ENCODE measurements at regions not wholly inside any gene's neighbourhood (a gene's known extent, or its start where the extent isn't known, plus 50 kb on each side); places are given as distances from the start of the nearest gene placed in this dataset.

DNA sequence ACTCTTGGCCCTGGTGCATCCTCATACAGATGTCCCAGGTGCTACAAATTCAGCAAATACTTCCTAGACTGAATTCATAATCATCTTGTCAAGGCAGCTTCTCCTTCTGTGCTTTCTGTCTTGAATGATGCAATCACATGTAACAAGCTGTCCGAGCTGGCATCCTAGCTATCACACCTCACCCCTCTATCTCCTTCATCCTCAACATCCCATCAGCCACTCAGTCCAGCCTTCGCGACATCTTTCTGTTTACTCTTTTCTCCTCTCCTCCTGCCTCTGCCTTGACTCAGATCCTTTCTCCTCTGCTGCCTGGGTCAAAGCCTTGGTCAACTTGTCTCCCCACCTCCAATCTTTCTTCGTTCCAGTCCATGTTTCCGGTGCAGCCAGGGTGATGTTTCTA is 240.4 kb upstream of the CELF2 start (continued):
- TF ChIP-seq HOXA7 (CRISPR knock-in tag; IDR thresholded peaks at IDR 0.05) = no peak
- TF ChIP-seq EHF (CRISPR knock-in tag; IDR thresholded peaks at IDR 0.05) = no peak

DNA sequence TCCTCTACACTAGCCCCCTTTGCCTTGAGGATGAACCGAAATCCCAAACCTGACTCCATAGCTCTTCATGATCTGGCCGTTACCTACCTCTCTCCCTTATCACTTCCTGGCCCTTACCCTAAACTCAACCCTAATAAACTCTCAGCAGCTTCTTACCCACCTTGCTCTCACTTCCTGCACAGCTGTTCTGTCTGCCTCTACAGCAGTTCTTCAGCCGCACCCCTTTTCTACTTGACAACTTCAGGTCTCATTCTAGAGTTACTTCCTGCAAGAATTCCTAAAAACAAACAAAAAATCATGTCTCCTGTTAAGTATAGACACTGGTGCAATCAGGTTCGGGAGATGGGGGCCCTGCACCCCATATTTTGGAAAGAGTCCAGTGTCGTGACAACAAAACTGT is 239.9 kb upstream of the CELF2 start:
- Histone ChIP-seq H3K4me2 (no peak overlapping the region), H3K4me1 (no peaks in the 10 kb centered on the region), H3K27ac (no peak overlapping the region), H3K4me3 (no peak overlapping the region), H3K9me3 (0 out of 3 replicates have a peak, but pooled peaks cover 3% of the 10 kb centered on the region)
- FAIRE-seq (no peak), DNase-seq (ENCODE audit: low read depth in 1 of 2, low spot score in 1 of 2) (no peak), ATAC-seq (no peak)
- TF ChIP-seq, protein P1, sequence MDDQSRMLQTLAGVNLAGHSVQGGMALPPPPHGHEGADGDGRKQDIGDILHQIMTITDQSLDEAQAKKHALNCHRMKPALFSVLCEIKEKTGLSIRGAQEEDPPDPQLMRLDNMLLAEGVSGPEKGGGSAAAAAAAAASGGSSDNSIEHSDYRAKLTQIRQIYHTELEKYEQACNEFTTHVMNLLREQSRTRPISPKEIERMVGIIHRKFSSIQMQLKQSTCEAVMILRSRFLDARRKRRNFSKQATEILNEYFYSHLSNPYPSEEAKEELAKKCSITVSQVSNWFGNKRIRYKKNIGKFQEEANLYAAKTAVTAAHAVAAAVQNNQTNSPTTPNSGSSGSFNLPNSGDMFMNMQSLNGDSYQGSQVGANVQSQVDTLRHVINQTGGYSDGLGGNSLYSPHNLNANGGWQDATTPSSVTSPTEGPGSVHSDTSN (IDR thresholded peaks at IDR 0.05) = no peak
- TF ChIP-seq FOSL2 (IDR thresholded peaks at IDR 0.05) = no peak
- TF ChIP-seq FOSL2 (CRISPR knock-in tag; IDR thresholded peaks at IDR 0.05) = no peak
- POLR2A ChIA-PET = no interaction called here
- WGBS (ENCODE audit: missing lambda C conversion rate) = 26% methylated on average over 5 of the region's 5 CpGs
- CTCF ChIA-PET = no interaction called here

DNA sequence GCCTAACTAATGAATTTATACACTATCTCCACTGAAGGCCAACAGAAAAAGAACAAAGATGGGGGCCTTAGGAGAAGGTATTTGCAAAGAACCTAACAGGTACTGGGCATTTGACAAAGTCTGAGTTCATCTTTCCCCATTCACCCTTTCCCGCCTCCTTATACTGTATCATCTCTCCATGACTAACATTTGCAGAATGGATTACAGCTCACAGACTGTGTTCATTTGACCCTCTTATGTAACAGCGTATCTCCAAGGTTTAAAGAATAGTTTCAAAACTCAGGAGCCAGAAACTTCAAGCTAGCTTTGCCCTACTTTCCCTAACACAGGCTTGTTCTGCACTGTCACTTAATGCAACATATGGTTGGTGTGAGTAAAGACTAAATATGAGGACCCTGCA is 238.7 kb upstream of the CELF2 start:
- ChIA-PET CTCF (no interaction called here), POLR2A (no interaction called here)
- Histone ChIP-seq H3K4me2 (no peak overlapping the region), H3K4me3 (no peak overlapping the region), H3K9me3 (0 out of 3 replicates have a peak, but pooled peaks cover 3% of the 10 kb centered on the region), H3K27ac (no peak overlapping the region), H3K4me1 (no peaks in the 10 kb centered on the region)
- no peak for DNase-seq (ENCODE audit: low read depth in 1 of 2, low spot score in 1 of 2)
- no peak for ATAC-seq
- 51% methylated on average over 2 of the region's 2 CpGs for WGBS (ENCODE audit: missing lambda C conversion rate)
- no peak for FAIRE-seq
- TF ChIP-seq, protein P2, sequence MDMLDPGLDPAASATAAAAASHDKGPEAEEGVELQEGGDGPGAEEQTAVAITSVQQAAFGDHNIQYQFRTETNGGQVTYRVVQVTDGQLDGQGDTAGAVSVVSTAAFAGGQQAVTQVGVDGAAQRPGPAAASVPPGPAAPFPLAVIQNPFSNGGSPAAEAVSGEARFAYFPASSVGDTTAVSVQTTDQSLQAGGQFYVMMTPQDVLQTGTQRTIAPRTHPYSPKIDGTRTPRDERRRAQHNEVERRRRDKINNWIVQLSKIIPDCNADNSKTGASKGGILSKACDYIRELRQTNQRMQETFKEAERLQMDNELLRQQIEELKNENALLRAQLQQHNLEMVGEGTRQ (IDR thresholded peaks at IDR 0.05) = no peak
- TF ChIP-seq PHF8 (IDR thresholded peaks at IDR 0.05; ENCODE audit: borderline replicate concordance, low read depth) (no peak), BHLHE40 (IDR thresholded peaks at IDR 0.05; ENCODE audit: low read depth, low read length) (no peak), NFE2L2 (conservative IDR thresholded peaks at IDR 0.05; ENCODE audit: low read length) (no peak), KDM5A (IDR thresholded peaks at IDR 0.05) (no peak), POLR2A (IDR thresholded peaks at IDR 0.05; ENCODE audit: low read length) (no peak), CEBPB (IDR thresholded peaks at IDR 0.05) (no peak), MAFK (IDR thresholded peaks at IDR 0.05; ENCODE audit: partially characterized antibody) (no peak), ZC3H11A (IDR thresholded peaks at IDR 0.05) (no peak)
- TF ChIP-seq, protein P3, sequence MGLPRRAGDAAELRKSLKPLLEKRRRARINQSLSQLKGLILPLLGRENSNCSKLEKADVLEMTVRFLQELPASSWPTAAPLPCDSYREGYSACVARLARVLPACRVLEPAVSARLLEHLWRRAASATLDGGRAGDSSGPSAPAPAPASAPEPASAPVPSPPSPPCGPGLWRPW (IDR thresholded peaks at IDR 0.05) = no peak
- TF ChIP-seq, protein P4, sequence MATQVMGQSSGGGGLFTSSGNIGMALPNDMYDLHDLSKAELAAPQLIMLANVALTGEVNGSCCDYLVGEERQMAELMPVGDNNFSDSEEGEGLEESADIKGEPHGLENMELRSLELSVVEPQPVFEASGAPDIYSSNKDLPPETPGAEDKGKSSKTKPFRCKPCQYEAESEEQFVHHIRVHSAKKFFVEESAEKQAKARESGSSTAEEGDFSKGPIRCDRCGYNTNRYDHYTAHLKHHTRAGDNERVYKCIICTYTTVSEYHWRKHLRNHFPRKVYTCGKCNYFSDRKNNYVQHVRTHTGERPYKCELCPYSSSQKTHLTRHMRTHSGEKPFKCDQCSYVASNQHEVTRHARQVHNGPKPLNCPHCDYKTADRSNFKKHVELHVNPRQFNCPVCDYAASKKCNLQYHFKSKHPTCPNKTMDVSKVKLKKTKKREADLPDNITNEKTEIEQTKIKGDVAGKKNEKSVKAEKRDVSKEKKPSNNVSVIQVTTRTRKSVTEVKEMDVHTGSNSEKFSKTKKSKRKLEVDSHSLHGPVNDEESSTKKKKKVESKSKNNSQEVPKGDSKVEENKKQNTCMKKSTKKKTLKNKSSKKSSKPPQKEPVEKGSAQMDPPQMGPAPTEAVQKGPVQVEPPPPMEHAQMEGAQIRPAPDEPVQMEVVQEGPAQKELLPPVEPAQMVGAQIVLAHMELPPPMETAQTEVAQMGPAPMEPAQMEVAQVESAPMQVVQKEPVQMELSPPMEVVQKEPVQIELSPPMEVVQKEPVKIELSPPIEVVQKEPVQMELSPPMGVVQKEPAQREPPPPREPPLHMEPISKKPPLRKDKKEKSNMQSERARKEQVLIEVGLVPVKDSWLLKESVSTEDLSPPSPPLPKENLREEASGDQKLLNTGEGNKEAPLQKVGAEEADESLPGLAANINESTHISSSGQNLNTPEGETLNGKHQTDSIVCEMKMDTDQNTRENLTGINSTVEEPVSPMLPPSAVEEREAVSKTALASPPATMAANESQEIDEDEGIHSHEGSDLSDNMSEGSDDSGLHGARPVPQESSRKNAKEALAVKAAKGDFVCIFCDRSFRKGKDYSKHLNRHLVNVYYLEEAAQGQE (IDR thresholded peaks at IDR 0.05) = no peak

DNA sequence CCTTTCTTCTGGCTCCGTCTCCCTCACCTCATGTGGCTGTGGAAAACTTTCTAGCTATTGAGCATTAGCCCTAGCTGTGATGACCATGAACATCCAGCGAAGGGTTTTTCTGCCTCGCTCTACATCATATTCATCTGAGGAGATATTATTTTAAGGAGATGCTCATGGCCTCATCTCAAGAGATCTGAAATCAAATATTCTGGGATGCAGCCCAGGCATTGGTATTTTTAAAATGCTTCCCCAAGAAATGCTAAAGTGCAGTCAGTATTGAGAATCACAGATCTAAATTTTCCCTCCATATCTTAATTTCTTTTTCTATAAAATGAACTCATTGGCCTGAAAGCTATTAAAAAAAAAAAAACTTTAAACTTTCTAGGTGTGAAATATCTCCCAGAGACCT is 238.2 kb upstream of the CELF2 start:
- ChIA-PET POLR2A (no interaction called here), CTCF (interaction anchor here (0.6 kb wide), 1 partner anchor 39 kb away, joined by 3 read pairs; no protein-coding TSS in a partner anchor)
- no peak overlapping the region for H3K4me2 ChIP-seq
- no peak overlapping the region for H3K27ac ChIP-seq
- TF ChIP-seq RNF2 (IDR thresholded peaks at IDR 0.05; ENCODE audit: borderline replicate concordance, low read depth) = no peak
- no peak for TF ChIP-seq NR3C1 (IDR thresholded peaks at IDR 0.05)
- no peak for TF ChIP-seq CEBPB (IDR thresholded peaks at IDR 0.05)
- H3K4me3 ChIP-seq = no peak overlapping the region
- H3K4me1 ChIP-seq = no peaks in the 10 kb centered on the region
- FAIRE-seq (no peak), ATAC-seq (no peak), DNase-seq (ENCODE audit: low read depth in 1 of 2, low spot score in 1 of 2) (no peak)
- 54% methylated on average over 3 of the region's 3 CpGs for WGBS (ENCODE audit: missing lambda C conversion rate)
- H3K9me3 ChIP-seq = 0 out of 3 replicates have a peak, but pooled peaks cover 3% of the 10 kb centered on the region
